HL-60 (cell line): ENCODE measurements at regions not wholly inside any gene's neighbourhood (a gene's known extent, or its start where the extent isn't known, plus 50 kb on each side); places are given as distances from the start of the nearest gene placed in this dataset.

ENCODE experiments used
- CTCF ChIP-seq: IDR thresholded peaks from one replicate; pipeline ENCODE4 v1.5.1; 2011; ENCODE audit warnings: low read length, control low read depth, inconsistent platforms; ENCODE audit not compliant: insufficient read depth
- REST ChIP-seq: IDR thresholded peaks from 2 replicates; pipeline ENCODE4 v1.6.1; 2012; ENCODE audit warnings: low read depth; ENCODE audit not compliant: insufficient replicate concordance

- no peak for TF ChIP-seq CTCF
- no peak for TF ChIP-seq REST
These were observed 232.2 kb downstream of the NUAK1 start for GRCh38 chr12:105906561-105906960.
